Right hindlimb (tissue), 1 donor: ENCODE measurements at regions not wholly inside any gene's neighbourhood (a gene's known extent, or its start where the extent isn't known, plus 50 kb on each side); places are given as distances from the start of the nearest gene placed in this dataset.

Source experiments
- DNase-seq: peaks from one replicate; pipeline ENCODE4 v3.0.0-alpha.2; 2018

GRCh38 chr3:30170681-30171438 is 435.5 kb upstream of the TGFBR2 start:
- no peak for DNase-seq

- no peak for DNase-seq
These were observed 432.0 kb upstream of the TGFBR2 start for GRCh38 chr3:30174357-30174756.

GRCh38 chr3:30180310-30181177 is 425.9 kb upstream of the TGFBR2 start:
- no peak for DNase-seq

GRCh38 chr3:30181178-30181465 is 425.3 kb upstream of the TGFBR2 start:
- no peak for DNase-seq

- no peak for DNase-seq
These were observed 424.8 kb upstream of the TGFBR2 start for GRCh38 chr3:30181581-30181980.

GRCh38 chr3:30183421-30183820 is 423.0 kb upstream of the TGFBR2 start:
- DNase-seq = no peak

- DNase-seq = no peak
These were observed 422.1 kb upstream of the TGFBR2 start for GRCh38 chr3:30184091-30184810.

GRCh38 chr3:30185872-30186271 is 420.5 kb upstream of the TGFBR2 start:
- no peak for DNase-seq

- DNase-seq = no peak
These were observed 419.6 kb upstream of the TGFBR2 start for GRCh38 chr3:30186741-30187219.

GRCh38 chr3:30187366-30187765 is 419.0 kb upstream of the TGFBR2 start:
- DNase-seq = no peak

- peak; percentile 36 for DNase-seq
These were observed 417.7 kb upstream of the TGFBR2 start for GRCh38 chr3:30188713-30189112.

GRCh38 chr3:30189900-30190299 is 416.5 kb upstream of the TGFBR2 start:
- no peak for DNase-seq

- DNase-seq = no peak
These were observed 412.8 kb upstream of the TGFBR2 start for GRCh38 chr3:30193625-30194044.

- DNase-seq = no peak
These were observed 411.0 kb upstream of the TGFBR2 start for GRCh38 chr3:30195352-30195751.

- no peak for DNase-seq
These were observed 408.2 kb upstream of the TGFBR2 start for GRCh38 chr3:30198162-30198561.

- peak; percentile 83 for DNase-seq
These were observed 407.2 kb upstream of the TGFBR2 start for GRCh38 chr3:30199096-30199759.

GRCh38 chr3:30199855-30200254 is 406.5 kb upstream of the TGFBR2 start:
- peak; percentile 57 for DNase-seq

GRCh38 chr3:30201715-30202114 is 404.7 kb upstream of the TGFBR2 start:
- no peak for DNase-seq

- DNase-seq = no peak
These were observed 403.1 kb upstream of the TGFBR2 start for GRCh38 chr3:30203301-30203700.

GRCh38 chr3:30204126-30204525 is 402.3 kb upstream of the TGFBR2 start:
- DNase-seq = no peak

- DNase-seq = no peak
These were observed 400.4 kb upstream of the TGFBR2 start for GRCh38 chr3:30206051-30206450.

- no peak for DNase-seq
These were observed 384.8 kb upstream of the TGFBR2 start for GRCh38 chr3:30221619-30222018.

- DNase-seq = no peak
These were observed 384.0 kb upstream of the TGFBR2 start for GRCh38 chr3:30222441-30222840.
